ENCODE measurements at regions not wholly inside any gene's neighbourhood (a gene's known extent, or its start where the extent isn't known, plus 50 kb on each side); places are given as distances from the start of the nearest gene placed in this dataset.
"Not testable (repeated sequence)": the region's sequence is repeated elsewhere in the genome, so short reads cannot be mapped to it uniquely, and the experiment has no call there.

GRCh38 chr5:25088689-25089088 lies 443.9 kb upstream of the CDH10 start:
- H3K4me1 ChIP-seq (ENCODE audit: control insufficient read depth, insufficient read depth, low read length); H3K9me3 ChIP-seq (ENCODE audit: control insufficient read depth, low read length); H3K9ac ChIP-seq (ENCODE audit: low read length); DNase-seq (ENCODE audit: low read depth); H3K27me3 ChIP-seq (replicated peaks; ENCODE audit: control insufficient read depth, insufficient read depth, low read length); H3K36me3 ChIP-seq (ENCODE audit: control insufficient read depth, insufficient read depth, low read length, severe bottlenecking); H3K4me3 ChIP-seq (ENCODE audit: low read length): not testable (repeated sequence)

GRCh38 chr5:25083261-25083660 lies 438.5 kb upstream of the CDH10 start:
- not testable (repeated sequence) for DNase-seq (ENCODE audit: low read depth); H3K9me3 ChIP-seq (ENCODE audit: control insufficient read depth, low read length); H3K9ac ChIP-seq (ENCODE audit: low read length); H3K4me3 ChIP-seq (ENCODE audit: low read length); H3K4me1 ChIP-seq (ENCODE audit: control insufficient read depth, insufficient read depth, low read length); H3K27me3 ChIP-seq (replicated peaks; ENCODE audit: control insufficient read depth, insufficient read depth, low read length); H3K36me3 ChIP-seq (ENCODE audit: control insufficient read depth, insufficient read depth, low read length, severe bottlenecking)

GRCh38 chr5:25066239-25066638 lies 421.5 kb upstream of the CDH10 start:
- no peaks in the 10 kb centered on the region for H3K9me3 ChIP-seq (ENCODE audit: control insufficient read depth, low read length)
- H3K4me1 ChIP-seq (ENCODE audit: control insufficient read depth, insufficient read depth, low read length), result no peaks in the 10 kb centered on the region
- H3K9ac ChIP-seq (ENCODE audit: low read length), result no peak overlapping the region
- no peak overlapping the region for H3K4me3 ChIP-seq (ENCODE audit: low read length)
- no peaks in the 10 kb centered on the region for H3K36me3 ChIP-seq (ENCODE audit: control insufficient read depth, insufficient read depth, low read length, severe bottlenecking)
- H3K27me3 ChIP-seq (replicated peaks; ENCODE audit: control insufficient read depth, insufficient read depth, low read length), result no peaks in the 10 kb centered on the region
- DNase-seq (ENCODE audit: low read depth), result no peak

- Histone ChIP-seq H3K36me3 (ENCODE audit: control insufficient read depth, insufficient read depth, low read length, severe bottlenecking) (no peaks in the 10 kb centered on the region), H3K4me3 (ENCODE audit: low read length) (no peak overlapping the region), H3K9me3 (ENCODE audit: control insufficient read depth, low read length) (no peaks in the 10 kb centered on the region), H3K4me1 (ENCODE audit: control insufficient read depth, insufficient read depth, low read length) (no peaks in the 10 kb centered on the region), H3K9ac (ENCODE audit: low read length) (no peak overlapping the region), H3K27me3 (replicated peaks; ENCODE audit: control insufficient read depth, insufficient read depth, low read length) (no peaks in the 10 kb centered on the region)
- DNase-seq (ENCODE audit: low read depth), result no peak
Observed at GRCh38 chr5:25064306-25064705, 419.5 kb upstream of the CDH10 start.

GRCh38 chr5:25060575-25060974 lies 415.8 kb upstream of the CDH10 start:
- no peaks in the 10 kb centered on the region for H3K4me1 ChIP-seq (ENCODE audit: control insufficient read depth, insufficient read depth, low read length)
- H3K4me3 ChIP-seq (ENCODE audit: low read length), result no peak overlapping the region
- H3K27me3 ChIP-seq (replicated peaks; ENCODE audit: control insufficient read depth, insufficient read depth, low read length), result no peaks in the 10 kb centered on the region
- no peak for DNase-seq (ENCODE audit: low read depth)
- H3K36me3 ChIP-seq (ENCODE audit: control insufficient read depth, insufficient read depth, low read length, severe bottlenecking), result no peaks in the 10 kb centered on the region
- no peaks in the 10 kb centered on the region for H3K9me3 ChIP-seq (ENCODE audit: control insufficient read depth, low read length)
- no peak overlapping the region for H3K9ac ChIP-seq (ENCODE audit: low read length)

- Histone ChIP-seq H3K36me3 (ENCODE audit: control insufficient read depth, insufficient read depth, low read length, severe bottlenecking) (no peaks in the 10 kb centered on the region), H3K9me3 (ENCODE audit: control insufficient read depth, low read length) (no peaks in the 10 kb centered on the region), H3K27me3 (replicated peaks; ENCODE audit: control insufficient read depth, insufficient read depth, low read length) (no peaks in the 10 kb centered on the region), H3K4me3 (ENCODE audit: low read length) (no peak overlapping the region), H3K4me1 (ENCODE audit: control insufficient read depth, insufficient read depth, low read length) (no peaks in the 10 kb centered on the region), H3K9ac (ENCODE audit: low read length) (no peak overlapping the region)
- DNase-seq (ENCODE audit: low read depth), result no peak
Observed at GRCh38 chr5:25056836-25057235, 412.1 kb upstream of the CDH10 start.

- Histone ChIP-seq H3K9me3 (ENCODE audit: control insufficient read depth, low read length) (no peaks in the 10 kb centered on the region), H3K36me3 (ENCODE audit: control insufficient read depth, insufficient read depth, low read length, severe bottlenecking) (no peaks in the 10 kb centered on the region), H3K4me1 (ENCODE audit: control insufficient read depth, insufficient read depth, low read length) (no peaks in the 10 kb centered on the region), H3K27me3 (replicated peaks; ENCODE audit: control insufficient read depth, insufficient read depth, low read length) (no peaks in the 10 kb centered on the region), H3K9ac (ENCODE audit: low read length) (no peak overlapping the region), H3K4me3 (ENCODE audit: low read length) (no peak overlapping the region)
- DNase-seq (ENCODE audit: low read depth), result no peak
Observed at GRCh38 chr5:25033658-25034057, 388.9 kb upstream of the CDH10 start.

GRCh38 chr5:25029004-25029403 lies 384.2 kb upstream of the CDH10 start:
- H3K9me3 ChIP-seq (ENCODE audit: control insufficient read depth, low read length), result no peaks in the 10 kb centered on the region
- no peaks in the 10 kb centered on the region for H3K36me3 ChIP-seq (ENCODE audit: control insufficient read depth, insufficient read depth, low read length, severe bottlenecking)
- no peaks in the 10 kb centered on the region for H3K4me1 ChIP-seq (ENCODE audit: control insufficient read depth, insufficient read depth, low read length)
- H3K27me3 ChIP-seq (replicated peaks; ENCODE audit: control insufficient read depth, insufficient read depth, low read length), result no peaks in the 10 kb centered on the region
- H3K4me3 ChIP-seq (ENCODE audit: low read length), result no peak overlapping the region
- DNase-seq (ENCODE audit: low read depth), result no peak
- no peak overlapping the region for H3K9ac ChIP-seq (ENCODE audit: low read length)

- H3K4me3 ChIP-seq (ENCODE audit: low read length), result no peak overlapping the region
- DNase-seq (ENCODE audit: low read depth), result no peak
- no peaks in the 10 kb centered on the region for H3K4me1 ChIP-seq (ENCODE audit: control insufficient read depth, insufficient read depth, low read length)
- H3K9me3 ChIP-seq (ENCODE audit: control insufficient read depth, low read length), result no peaks in the 10 kb centered on the region
- no peaks in the 10 kb centered on the region for H3K36me3 ChIP-seq (ENCODE audit: control insufficient read depth, insufficient read depth, low read length, severe bottlenecking)
- no peaks in the 10 kb centered on the region for H3K27me3 ChIP-seq (replicated peaks; ENCODE audit: control insufficient read depth, insufficient read depth, low read length)
- no peak overlapping the region for H3K9ac ChIP-seq (ENCODE audit: low read length)
Observed at GRCh38 chr5:25027526-25027925, 382.7 kb upstream of the CDH10 start.

GRCh38 chr5:25027061-25027460 lies 382.3 kb upstream of the CDH10 start:
- H3K4me3 ChIP-seq (ENCODE audit: low read length), result no peak overlapping the region
- H3K36me3 ChIP-seq (ENCODE audit: control insufficient read depth, insufficient read depth, low read length, severe bottlenecking), result no peaks in the 10 kb centered on the region
- no peaks in the 10 kb centered on the region for H3K4me1 ChIP-seq (ENCODE audit: control insufficient read depth, insufficient read depth, low read length)
- H3K9ac ChIP-seq (ENCODE audit: low read length), result no peak overlapping the region
- no peaks in the 10 kb centered on the region for H3K9me3 ChIP-seq (ENCODE audit: control insufficient read depth, low read length)
- DNase-seq (ENCODE audit: low read depth), result no peak
- no peaks in the 10 kb centered on the region for H3K27me3 ChIP-seq (replicated peaks; ENCODE audit: control insufficient read depth, insufficient read depth, low read length)

GRCh38 chr5:25025831-25026230 lies 381.1 kb upstream of the CDH10 start:
- no peak for DNase-seq (ENCODE audit: low read depth)
- H3K27me3 ChIP-seq (replicated peaks; ENCODE audit: control insufficient read depth, insufficient read depth, low read length), result no peaks in the 10 kb centered on the region
- H3K9me3 ChIP-seq (ENCODE audit: control insufficient read depth, low read length), result no peaks in the 10 kb centered on the region
- no peaks in the 10 kb centered on the region for H3K4me1 ChIP-seq (ENCODE audit: control insufficient read depth, insufficient read depth, low read length)
- no peak overlapping the region for H3K9ac ChIP-seq (ENCODE audit: low read length)
- no peak overlapping the region for H3K4me3 ChIP-seq (ENCODE audit: low read length)
- no peaks in the 10 kb centered on the region for H3K36me3 ChIP-seq (ENCODE audit: control insufficient read depth, insufficient read depth, low read length, severe bottlenecking)

GRCh38 chr5:25020454-25020853 lies 375.7 kb upstream of the CDH10 start:
- Histone ChIP-seq H3K4me3 (ENCODE audit: low read length) (no peak overlapping the region), H3K9ac (ENCODE audit: low read length) (no peak overlapping the region), H3K9me3 (ENCODE audit: control insufficient read depth, low read length) (no peaks in the 10 kb centered on the region), H3K27me3 (replicated peaks; ENCODE audit: control insufficient read depth, insufficient read depth, low read length) (no peaks in the 10 kb centered on the region), H3K36me3 (ENCODE audit: control insufficient read depth, insufficient read depth, low read length, severe bottlenecking) (no peaks in the 10 kb centered on the region), H3K4me1 (ENCODE audit: control insufficient read depth, insufficient read depth, low read length) (no peaks in the 10 kb centered on the region)
- no peak for DNase-seq (ENCODE audit: low read depth)
